NCI-H187 treated with DMSO at 0.1 percent for 48 hours (cell line): ENCODE measurements at regions not wholly inside any gene's neighbourhood (a gene's known extent, or its start where the extent isn't known, plus 50 kb on each side); places are given as distances from the start of the nearest gene placed in this dataset.

ENCODE experiments used
- DNase-seq: peaks from one replicate; lab custom pipeline; 2025; lab: John Stamatoyannopoulos, UW

DNA sequence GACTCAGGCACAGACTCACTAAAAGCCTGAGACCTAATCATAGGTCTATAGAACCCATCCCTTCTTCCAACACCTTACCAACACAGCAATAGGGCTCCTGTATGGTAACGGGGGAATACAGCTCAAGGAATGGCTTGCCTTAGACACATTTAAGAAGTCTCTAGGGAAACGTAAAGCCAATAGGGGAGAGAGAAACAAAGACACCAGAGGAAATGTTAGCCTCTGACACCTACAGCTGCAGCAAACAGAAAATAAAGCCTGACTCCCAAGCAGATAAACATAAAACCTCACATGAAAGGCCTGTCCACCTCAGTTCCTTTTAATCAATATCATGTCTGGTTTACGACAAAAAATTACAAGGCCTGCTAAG, 51.1 kb upstream of the NCOA1 start:
- no peak for DNase-seq

DNA sequence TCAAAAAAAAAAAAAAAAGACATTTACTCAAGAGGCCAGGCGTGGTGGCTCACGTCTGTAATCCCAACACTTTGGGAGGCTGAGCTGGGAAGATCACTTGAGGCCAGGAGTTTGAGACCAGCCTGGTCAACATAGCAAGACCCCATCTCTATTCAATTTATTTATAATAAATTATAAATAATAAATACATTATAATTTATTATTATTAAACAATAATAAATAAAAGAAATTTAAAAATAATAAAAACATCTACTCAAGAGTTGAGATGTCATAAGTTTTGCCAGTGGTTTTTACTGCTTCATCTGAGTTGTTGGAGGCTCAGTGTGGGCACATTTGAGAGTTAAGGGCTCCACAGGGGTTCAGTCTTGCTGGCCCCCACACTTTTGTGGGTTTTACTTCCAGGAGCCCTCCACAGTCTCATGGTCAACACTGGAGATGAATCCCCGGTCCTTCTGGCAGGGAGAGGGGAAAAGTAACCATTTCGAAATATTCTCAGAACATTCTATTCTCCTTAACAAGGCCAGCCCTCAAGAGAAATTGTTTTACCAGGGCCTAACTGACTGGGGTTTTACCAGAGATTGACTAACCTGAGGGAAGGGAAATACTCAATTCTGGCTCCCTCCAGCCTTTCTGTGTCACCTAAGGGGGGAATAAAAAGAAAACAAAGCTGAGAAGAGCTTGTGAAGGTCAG, 51.6 kb upstream of the NCOA1 start:
- no peak for DNase-seq

DNA sequence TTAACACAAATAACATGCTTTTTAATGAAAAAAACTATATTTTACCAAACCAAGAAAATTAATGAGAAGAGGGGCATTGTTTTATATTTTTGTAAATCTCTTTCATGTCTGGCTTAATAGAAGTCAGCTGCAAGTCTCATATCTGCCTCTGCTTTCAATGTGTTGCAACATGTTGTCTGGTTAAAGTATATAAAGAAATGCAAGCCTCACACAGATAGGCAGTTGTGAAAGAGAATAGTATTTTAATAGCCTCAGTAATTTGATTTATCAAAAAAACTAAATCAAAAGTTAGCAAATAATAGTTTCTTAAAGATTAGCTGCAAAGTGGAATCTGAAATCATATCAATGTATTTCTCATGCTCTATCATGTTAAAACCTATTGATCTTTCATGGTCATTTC, 52.9 kb upstream of the NCOA1 start:
- no peak for DNase-seq

DNA sequence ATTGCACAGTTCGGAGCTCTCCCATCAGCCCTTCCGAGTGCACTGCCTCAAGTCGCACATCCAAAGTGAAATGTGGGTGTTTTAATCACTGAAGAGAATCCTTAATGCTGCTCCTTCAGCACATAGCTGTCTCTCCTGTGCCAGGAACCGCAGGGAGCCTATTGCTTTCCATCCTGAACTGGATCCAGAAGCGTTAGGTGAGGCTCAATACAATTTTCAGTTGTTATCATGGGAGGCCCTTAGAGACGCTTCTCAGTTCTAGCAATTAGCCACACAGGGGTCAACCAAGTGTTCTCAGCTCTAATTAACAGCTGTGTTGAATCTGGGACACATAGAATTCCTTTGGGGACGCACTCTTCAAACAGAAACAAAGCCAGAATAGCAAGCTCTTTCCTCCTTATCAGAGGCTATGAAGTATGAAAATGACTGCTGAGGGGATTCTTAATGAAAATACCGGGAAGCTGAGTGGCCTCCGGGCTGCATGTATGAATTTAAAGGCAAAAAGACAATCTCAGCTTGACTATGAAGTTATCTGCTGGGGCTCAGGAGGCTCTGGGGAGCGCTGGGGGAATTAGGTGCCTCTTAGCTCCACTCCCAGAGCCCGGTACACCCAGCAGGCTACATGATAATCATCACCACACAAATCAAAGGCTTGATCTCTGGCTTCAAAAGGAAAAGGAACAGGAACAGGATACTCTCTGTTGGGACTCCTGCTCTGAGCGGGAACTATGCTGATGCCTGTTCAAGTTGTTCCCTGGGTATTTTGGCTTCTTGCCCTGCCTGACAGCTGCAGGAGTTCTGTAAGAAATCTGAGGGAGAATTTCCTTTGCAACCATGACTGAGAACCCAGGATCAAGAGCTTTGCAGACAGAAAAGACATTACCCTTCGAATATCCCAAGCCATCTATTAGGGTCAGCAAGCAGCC, 55.4 kb upstream of the NCOA1 start:
- no peak for DNase-seq

DNA sequence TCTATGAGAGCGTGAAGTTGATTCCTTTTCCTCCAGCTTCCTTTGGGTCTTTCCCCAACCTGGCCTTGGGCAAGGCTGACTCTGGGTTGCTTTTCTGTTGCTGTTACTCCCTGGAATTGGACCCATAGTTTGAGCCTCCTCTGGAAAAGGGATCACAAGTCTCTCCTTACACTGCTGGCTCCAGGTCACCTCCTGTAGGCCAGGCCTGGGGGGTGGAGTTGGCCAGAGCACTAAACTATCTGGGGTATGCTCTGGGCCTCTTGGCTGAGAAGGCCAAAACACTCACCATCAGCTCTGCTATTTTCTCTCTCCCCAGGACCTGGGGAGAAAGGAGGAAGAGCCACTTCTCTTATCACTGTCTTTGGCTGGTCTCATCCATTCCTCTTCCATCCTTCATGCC, 56.5 kb upstream of the NCOA1 start:
- no peak for DNase-seq

DNA sequence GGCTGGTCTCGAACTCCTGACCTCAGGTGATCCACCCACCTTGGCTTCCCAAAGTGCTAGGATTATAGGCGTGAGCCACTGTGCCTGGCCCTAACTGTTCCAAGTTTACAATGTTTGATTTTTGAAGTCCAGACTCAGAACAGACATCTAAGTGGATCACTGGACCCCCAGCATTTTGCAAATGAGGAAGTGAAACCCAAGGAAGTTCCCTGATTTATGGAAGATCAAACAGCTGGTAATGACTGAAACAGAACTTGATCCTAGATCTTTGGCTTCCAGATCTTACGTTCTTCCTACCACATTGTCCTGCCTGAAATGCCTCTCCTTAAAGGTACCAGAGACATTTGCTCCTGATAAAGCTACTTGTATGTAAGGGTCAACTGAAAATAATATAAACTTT, 58.3 kb upstream of the NCOA1 start:
- no peak for DNase-seq

DNA sequence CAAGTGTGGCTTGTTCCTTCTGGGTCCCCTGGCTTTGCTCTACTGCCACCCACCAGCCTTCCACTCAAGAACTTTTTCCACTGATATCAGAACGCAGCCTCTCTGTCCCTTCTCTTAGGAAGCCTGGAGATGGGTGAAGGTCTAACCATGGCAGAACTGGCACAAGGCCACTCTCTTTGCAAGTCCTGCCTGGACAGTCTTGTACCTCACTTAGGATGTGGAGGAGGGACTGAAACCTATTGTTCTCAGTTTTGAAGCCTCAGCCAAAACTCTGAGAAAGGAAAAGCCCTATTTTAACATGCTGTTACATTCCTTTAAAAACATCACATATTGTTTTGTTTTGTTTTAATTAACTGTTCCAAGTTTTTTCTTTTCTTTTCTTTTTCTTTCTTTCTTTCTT, 58.9 kb upstream of the NCOA1 start:
- DNase-seq = no peak

DNA sequence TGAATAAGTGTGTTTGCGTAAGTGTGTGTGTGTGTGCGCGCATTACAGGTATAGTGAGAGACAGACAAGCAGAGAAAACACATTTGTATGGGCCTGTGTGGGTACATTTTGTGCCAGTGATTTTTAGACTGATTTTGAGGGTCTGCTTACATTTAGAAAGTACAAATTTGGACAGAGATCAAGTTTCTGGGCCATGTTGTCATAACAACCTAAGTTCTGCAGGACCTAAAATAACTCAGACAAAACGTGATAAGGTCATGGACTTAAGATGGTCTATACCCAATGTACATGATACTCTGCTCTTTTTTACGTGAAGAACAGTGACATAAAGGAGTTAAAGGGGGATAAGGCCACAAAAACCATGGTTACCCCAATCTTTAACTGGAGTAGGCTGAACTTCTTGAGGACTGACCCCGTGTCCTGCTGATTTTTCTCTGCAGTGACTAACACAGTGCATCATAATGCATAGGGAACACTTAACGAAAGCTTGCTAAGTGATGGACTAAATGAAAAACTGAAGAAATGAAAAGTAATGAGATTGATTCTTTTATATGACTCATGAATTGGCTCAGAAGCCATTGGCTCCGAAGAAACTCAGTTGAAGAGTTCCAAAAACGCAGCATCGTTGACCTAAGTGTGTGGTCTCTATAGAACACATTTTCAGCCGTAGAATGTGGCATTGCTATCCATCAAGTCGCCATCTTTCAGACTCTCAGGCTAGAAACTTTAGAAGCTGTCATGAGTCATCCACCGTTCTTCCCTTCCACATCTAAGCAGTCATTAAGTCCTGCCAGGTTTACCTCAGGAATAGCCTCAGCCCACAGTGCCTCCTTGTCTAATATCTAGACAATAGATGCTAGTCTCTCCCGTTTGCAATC, 61.6 kb upstream of the NCOA1 start:
- no peak for DNase-seq

DNA sequence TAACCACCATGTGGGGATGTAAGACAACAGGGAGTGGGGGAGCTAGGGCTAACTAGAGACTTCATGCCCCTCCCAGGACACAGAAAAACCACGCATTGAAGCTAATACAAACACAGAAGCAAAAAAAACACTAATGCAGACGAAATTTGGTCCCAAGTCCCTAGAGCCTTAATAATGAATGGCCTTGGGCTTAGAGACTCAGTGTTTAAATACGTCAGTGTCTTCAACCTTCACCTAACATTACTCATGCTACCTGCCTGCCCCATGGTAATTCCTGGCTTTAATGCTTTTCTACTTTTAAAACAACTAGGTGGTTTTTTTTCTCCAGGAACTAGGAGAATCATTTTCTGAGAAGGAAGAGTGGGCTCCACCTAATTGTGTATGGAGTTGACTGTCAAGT, 64.1 kb upstream of the ITSN2 start:
- DNase-seq = no peak

DNA sequence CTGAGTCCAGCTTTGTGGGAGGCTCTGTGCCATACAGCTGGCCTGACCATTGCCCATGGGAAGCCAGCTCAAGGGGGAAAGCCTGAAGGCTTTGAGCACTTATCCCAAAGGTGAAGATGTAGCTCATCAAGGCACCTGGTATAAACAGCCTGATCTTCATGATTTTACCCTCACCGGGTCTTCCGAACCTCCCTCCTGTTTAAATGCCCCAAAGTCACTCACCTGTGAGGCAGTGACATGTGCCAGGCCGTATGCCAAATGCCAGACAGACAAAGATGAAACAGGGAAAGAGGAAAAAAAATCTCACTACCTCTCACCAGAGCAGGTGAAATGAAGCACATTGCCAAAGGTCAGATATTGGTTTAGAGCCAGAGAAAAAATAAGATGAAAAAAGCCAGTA, 62.8 kb upstream of the ITSN2 start:
- no peak for DNase-seq

DNA sequence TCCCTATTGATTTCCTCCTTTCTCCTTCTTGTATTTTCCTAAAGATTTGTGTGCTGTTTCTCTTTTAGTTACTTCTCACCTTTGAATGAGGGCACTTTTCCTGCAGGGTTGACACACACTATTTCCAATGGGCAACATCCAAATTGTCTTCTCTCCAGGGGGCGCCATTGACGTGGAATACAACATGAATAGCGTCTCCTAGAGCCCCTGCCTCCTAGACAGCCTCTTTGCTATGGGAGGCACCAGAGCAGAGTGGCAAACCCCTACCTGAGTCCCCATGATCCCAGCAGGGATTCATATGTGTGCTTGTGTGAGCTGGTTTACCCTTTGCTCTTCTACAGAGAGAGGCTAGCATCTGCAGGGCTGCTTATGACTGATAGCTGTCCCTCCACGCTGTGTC, 61.3 kb upstream of the ITSN2 start:
- DNase-seq = no peak

DNA sequence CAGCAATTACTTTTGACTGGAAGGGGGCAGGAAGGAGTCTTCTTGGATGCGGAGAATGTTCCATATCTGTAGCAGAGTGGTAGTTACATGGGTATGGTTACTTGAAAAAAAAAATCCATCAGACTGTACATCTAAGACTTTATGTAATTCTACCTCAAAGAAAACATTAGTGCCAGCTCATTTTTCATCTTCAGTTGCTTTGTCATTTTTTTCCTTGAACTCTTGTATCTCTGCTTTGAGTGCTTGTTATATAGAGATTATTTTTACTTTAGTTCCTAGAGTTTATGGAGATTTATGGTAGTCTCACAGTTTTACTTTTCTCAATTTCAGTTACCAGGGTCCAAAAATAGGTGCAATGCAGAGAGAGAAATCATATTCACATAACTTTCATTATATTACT, 60.0 kb upstream of the ITSN2 start:
- DNase-seq = no peak

DNA sequence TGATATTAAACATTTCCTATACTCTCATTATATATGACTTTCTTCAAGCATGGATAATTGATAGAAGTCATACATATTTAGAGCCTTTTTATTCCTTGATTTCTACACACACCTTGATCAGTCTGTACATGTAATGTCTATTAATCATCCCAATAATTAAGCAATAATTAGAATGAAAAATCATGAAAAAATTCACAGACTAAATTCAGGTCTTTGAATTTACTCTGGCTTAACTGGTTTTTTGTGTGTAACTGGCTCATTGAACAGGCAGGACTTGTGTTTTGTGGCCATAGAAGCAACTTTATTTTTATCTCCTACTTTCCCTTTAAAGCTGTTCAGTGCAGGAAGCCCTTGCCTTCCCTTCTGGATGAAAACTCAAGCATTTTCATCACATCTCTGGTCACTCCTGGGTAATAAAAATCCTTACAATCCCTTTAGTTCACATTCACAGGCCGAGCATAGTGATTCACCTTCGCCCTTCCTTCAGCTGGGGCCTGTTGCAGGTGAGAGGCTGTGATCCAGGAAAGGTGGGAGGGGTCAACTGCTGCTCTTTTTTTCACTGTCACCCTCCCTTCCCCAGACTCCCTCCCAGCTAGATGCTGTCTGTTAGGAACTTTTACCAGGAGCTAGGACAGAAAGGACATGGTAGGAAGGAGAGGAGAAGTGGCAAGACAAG, 58.0 kb upstream of the ITSN2 start:
- no peak for DNase-seq

DNA sequence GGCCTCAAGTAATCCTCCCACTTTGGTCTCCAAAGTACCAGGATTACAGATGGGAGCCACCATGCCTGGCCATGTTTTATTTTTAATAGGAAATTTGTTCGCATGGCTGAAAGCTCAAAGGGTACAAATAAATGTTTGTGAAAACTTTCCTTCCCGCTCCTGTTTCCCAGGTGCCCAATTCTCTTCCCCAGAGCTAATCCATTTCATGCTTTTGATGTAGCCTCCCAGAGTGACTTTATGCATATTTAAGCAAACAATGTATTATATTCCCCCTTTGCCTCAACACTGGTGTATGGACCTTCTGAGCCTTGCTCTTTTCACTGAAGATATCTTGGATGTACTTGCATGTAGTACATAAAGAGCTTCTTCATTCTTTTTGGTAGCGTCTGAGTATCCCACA, 52.5 kb upstream of the ITSN2 start:
- no peak for DNase-seq

DNA sequence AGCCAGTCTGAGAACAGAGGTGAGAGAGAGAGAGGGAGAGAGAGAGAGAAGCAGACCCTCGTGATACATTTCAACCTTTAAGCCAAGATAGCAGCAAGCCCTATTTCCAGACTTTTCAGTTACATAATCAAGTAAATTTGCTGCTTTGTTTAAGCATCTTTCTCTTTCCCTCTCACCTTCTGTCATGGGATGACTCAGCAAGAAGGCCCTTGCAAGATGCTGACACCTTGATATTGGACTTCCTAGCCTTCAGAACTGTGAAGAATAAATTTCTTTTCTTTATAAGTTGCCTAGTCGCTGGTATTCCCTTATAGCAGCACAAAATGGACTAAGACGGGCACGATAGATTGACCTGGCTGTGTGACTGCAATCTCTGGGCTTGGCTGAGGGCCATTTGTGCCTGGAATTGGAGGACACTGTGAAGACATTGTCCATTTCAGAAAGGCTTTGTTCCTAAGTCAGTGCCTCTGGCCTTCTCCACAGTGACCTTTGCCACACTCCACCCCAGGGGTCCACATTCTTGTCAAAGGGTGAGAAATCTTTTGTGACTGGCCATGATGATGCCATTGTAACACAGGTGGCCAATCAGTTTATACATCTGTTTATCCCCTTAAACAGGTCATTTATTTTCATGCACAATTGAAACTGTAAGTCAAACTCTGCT, 51.3 kb upstream of the ITSN2 start:
- no peak for DNase-seq

DNA sequence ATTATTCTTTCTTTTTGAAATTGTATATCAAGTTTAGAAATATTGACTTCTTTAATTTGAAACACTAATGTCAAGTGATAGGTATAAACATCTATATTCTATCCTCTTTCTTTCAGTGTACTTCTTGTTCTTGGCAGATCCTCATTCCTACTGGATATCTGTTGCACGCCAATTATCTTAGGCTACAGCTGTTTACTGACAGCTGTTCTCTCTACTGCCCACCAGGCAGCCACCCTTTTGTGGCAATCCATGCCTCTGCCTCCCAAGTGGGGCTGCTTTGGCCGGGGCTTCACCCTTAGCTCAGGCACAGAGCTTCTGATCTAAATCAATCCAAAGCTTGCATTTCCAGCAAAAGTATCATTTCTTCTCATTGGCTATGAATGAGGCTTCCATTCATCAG, 50.6 kb upstream of the ITSN2 start:
- DNase-seq = no peak

DNA sequence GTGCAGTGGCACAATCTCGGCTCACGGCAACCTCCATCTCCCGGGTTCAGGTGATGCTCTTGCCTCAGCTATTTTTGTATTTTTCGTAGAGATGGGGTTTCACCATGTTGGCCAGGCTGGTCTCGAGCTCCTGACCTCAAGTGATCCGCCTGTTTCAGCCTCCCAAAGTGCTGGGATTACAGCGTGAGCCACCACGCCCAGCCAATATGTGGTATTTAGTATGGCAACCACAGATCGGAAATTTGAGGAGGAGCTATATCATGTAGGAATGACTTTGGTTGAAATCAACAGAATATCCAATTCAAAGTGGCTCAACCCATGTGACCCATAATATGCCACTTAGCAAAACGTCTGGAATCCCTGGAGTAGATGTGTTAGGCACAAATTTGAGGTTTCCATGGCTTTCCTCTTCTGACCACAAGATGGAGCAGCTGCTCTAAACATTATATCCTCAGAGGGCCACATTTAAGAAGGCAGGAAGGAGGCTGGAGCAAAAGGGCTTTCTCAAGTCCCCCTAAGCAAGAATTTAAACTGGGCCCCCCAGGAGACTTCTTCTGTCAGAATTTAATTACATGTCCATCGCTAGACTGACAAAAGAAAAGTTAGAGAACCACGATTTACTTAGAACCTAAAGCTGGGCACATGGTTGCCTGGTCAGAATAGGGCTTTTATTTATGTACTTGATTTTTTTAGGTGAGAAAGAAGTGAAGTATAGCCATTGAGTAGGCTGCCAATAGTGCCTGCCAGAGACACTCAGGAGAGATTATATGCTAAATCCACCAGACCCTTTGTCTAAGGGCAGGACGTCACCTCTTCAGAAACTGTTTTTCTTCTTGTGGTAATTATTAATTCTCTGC, 49.6 kb upstream of the ITSN2 start:
- peak; percentile 64 for DNase-seq
